ENCODE measurements at regions not wholly inside any gene's neighbourhood (a gene's known extent, or its start where the extent isn't known, plus 50 kb on each side); places are given as distances from the start of the nearest gene placed in this dataset.
A peak's percentile ranks its signal among the peaks of the same experiment; 100 is the strongest.

GRCh38 chr14:34063042-34063441, 112.2 kb upstream of the EGLN3 start:
- TF ChIP-seq POLR2A (IDR thresholded peaks at IDR 0.05) (no peak), EP300 (IDR thresholded peaks at IDR 0.05) (no peak), CTCF (IDR thresholded peaks at IDR 0.05) (no peak)
- intact Hi-C loops (cut with DNase I): no loop called here
- Histone ChIP-seq H3K27ac (no peak overlapping the region), H3K4me3 (no peak overlapping the region), H3K36me3 (no peaks in the 10 kb centered on the region), H3K27me3 (no peaks in the 10 kb centered on the region), H3K9me3 (no peaks in the 10 kb centered on the region), H3K4me1 (ENCODE audit: insufficient read depth) (no peaks in the 10 kb centered on the region)
- DNase-seq: no peak
- 82 to 94% (median 86%) methylated on average over 1 of the region's 1 CpG for WGBS, 3 donors

GRCh38 chr14:34062353-34062973, 111.6 kb upstream of the EGLN3 start:
- no peak for DNase-seq
- Histone ChIP-seq H3K4me1 (ENCODE audit: insufficient read depth) (no peaks in the 10 kb centered on the region), H3K27ac (no peak overlapping the region), H3K9me3 (no peaks in the 10 kb centered on the region), H3K4me3 (no peak overlapping the region), H3K27me3 (no peaks in the 10 kb centered on the region), H3K36me3 (no peaks in the 10 kb centered on the region)
- 93 to 95% (median 94%) methylated on average over 8 of the region's 8 CpGs for WGBS, 3 donors
- intact Hi-C loops (cut with DNase I): no loop called here
- TF ChIP-seq POLR2A (IDR thresholded peaks at IDR 0.05) (no peak), EP300 (IDR thresholded peaks at IDR 0.05) (no peak), CTCF (IDR thresholded peaks at IDR 0.05) (no peak)

GRCh38 chr14:34060651-34060999, 109.8 kb upstream of the EGLN3 start:
- Histone ChIP-seq H3K9me3 (no peaks in the 10 kb centered on the region), H3K27me3 (no peaks in the 10 kb centered on the region), H3K36me3 (no peaks in the 10 kb centered on the region), H3K4me3 (peak overlapping the region; percentile 50), H3K27ac (peak overlapping the region in 1 of 2 donors; percentile 63), H3K4me1 (ENCODE audit: insufficient read depth) (no peaks in the 10 kb centered on the region)
- WGBS, 3 donors: 37 to 45% (median 44%) methylated on average over 16 of the region's 16 CpGs
- DNase-seq: no peak
- intact Hi-C loops (cut with DNase I): no loop called here
- no peak for TF ChIP-seq EP300 (IDR thresholded peaks at IDR 0.05)
- TF ChIP-seq CTCF (IDR thresholded peaks at IDR 0.05): no peak
- no peak for TF ChIP-seq POLR2A (IDR thresholded peaks at IDR 0.05)

DNA sequence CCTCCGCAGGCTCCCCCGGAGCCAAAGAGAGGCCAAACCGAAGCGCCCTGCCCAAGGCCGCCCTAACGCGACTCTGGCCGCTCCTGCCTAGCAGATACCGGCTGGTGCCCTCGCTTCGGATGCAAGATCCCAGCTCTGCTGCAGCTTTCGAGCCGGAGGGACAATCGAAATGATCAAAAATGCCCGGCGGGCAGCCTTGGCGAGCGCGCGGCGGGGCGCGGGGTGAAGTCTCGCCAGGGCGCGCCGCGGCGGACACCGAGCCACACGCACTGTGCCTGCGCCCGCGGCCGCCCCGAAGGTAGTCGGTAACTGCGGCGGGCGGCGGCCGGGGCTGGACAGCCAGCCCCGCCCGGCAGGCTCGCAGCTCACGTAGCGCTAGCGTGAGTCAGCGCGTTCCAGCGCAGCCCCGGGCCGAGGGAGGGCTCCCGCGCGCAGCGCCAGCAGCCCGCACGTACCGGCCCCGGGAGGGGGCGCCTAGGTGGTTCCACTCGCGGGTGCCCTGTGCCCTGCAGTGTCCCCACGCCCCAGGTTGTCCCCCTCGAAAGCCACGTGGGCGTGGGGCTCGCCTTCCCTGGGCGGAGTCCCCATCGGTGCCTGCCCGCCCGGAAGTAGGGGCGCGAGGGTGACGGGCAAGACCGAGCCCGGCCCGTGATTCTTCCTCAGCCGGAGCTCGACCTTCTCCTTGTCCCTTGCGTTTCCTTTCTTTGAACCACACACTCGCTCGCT, 109.2 kb upstream of the EGLN3 start:
- no peaks in the 10 kb centered on the region for H3K36me3 ChIP-seq
- peak overlapping the region; percentile 16 to 63 for H3K27ac ChIP-seq
- H3K4me3 ChIP-seq: peak overlapping the region; percentile 50
- DNase-seq: peak; percentile 72 to 85 (median 76)
- H3K9me3 ChIP-seq: no peaks in the 10 kb centered on the region
- no peaks in the 10 kb centered on the region for H3K27me3 ChIP-seq
- WGBS, 3 donors: 0 to 1% (median 1%) methylated on average over 63 to 84 of the region's 84 CpGs
- H3K4me1 ChIP-seq (ENCODE audit: insufficient read depth): no peaks in the 10 kb centered on the region
- TF ChIP-seq POLR2A (IDR thresholded peaks at IDR 0.05): no peak
- TF ChIP-seq CTCF (IDR thresholded peaks at IDR 0.05): peak in 2 of 3 donors; percentile 18 to 22
- intact Hi-C loops (cut with DNase I): no loop called here
